ENCODE measurements at regions not wholly inside any gene's neighbourhood (a gene's known extent, or its start where the extent isn't known, plus 50 kb on each side); places are given as distances from the start of the nearest gene placed in this dataset.

- peak; percentile 18 for TF ChIP-seq CTCF (IDR thresholded peaks at IDR 0.05; ENCODE audit: borderline replicate concordance, extremely low read depth, insufficient read depth)
- Histone ChIP-seq H3K9me3 (ENCODE audit: control insufficient read depth in 2 of 3, insufficient read depth in 1 of 3, low read length in 3 of 3) (no peaks in the 10 kb centered on the region), H3K4me3 (ENCODE audit: low read length in 3 of 3) (no peak overlapping the region), H3K27me3 (ENCODE audit: control insufficient read depth, insufficient read depth, low read length) (no peaks in the 10 kb centered on the region), H3K36me3 (ENCODE audit: control insufficient read depth in 2 of 3, insufficient read depth in 3 of 3, low read length in 3 of 3) (no peaks in the 10 kb centered on the region), H3K27ac (ENCODE audit: low read depth in 2 of 2, low read length in 2 of 2) (no peak overlapping the region), H3K9ac (ENCODE audit: low read length in 3 of 3) (no peak overlapping the region), H3K4me1 (ENCODE audit: control insufficient read depth in 2 of 3, insufficient read depth in 2 of 3, low read depth in 1 of 3, low read length in 3 of 3) (no peaks in the 10 kb centered on the region)
- DNase-seq (no peak), FAIRE-seq (no peak)
- intact Hi-C loops (cut with DNase I) = no loop called here
Observed at GRCh38 chr1:166785987-166786386, 53.3 kb upstream of the POGK start.

- H3K36me3 ChIP-seq (ENCODE audit: control insufficient read depth in 2 of 3, insufficient read depth in 3 of 3, low read length in 3 of 3) = no peaks in the 10 kb centered on the region
- H3K27ac ChIP-seq (ENCODE audit: low read depth in 2 of 2, low read length in 2 of 2) = no peak overlapping the region
- no peaks in the 10 kb centered on the region for H3K27me3 ChIP-seq (ENCODE audit: control insufficient read depth, insufficient read depth, low read length)
- FAIRE-seq (no peak), DNase-seq (no peak)
- intact Hi-C loops (cut with DNase I) = no loop called here
- TF ChIP-seq CTCF (IDR thresholded peaks at IDR 0.05; ENCODE audit: borderline replicate concordance, extremely low read depth, insufficient read depth) = no peak
- H3K4me1 ChIP-seq (ENCODE audit: control insufficient read depth in 2 of 3, insufficient read depth in 2 of 3, low read depth in 1 of 3, low read length in 3 of 3) = no peaks in the 10 kb centered on the region
- no peak overlapping the region for H3K9ac ChIP-seq (ENCODE audit: low read length in 3 of 3)
- H3K4me3 ChIP-seq (ENCODE audit: low read length in 3 of 3) = no peak overlapping the region
- H3K9me3 ChIP-seq (ENCODE audit: control insufficient read depth in 2 of 3, insufficient read depth in 1 of 3, low read length in 3 of 3) = no peaks in the 10 kb centered on the region
Observed at GRCh38 chr1:166789286-166789685, 50.0 kb upstream of the POGK start.
